ENCODE measurements at regions not wholly inside any gene's neighbourhood (a gene's known extent, or its start where the extent isn't known, plus 50 kb on each side); places are given as distances from the start of the nearest gene placed in this dataset.

DNA sequence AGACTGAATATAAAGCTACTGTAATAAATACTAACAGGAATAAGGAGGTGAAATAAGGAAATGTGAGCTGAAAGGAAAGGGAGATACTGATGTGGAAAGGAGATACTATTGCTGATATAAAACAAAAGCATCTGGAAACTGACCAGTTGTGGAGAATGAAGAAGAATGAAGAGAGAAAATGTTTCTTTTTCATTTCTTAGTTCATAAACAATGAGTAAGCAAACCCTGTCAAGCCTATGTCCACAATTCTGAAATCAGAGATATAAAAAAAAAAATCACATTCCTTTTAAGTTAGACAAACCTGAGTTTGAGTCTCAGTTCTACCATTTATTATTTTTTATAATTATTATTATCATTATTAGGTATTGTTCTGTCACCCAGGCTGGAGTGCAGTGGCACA lies 121.6 kb upstream of the GJE1 start:
- H3K4me3 ChIP-seq (ENCODE audit: low read depth, low read length) = no peak overlapping the region
- no peak for DNase-seq (ENCODE audit: low read depth)
- TF ChIP-seq POLR2A (IDR thresholded peaks at IDR 0.05; ENCODE audit: extremely low read depth, insufficient read length) = no peak
- no peak for TF ChIP-seq CTCF (IDR thresholded peaks at IDR 0.05; ENCODE audit: low read depth, low read length)
- no peak for TF ChIP-seq MYC (IDR thresholded peaks at IDR 0.05; ENCODE audit: low read depth, low read length)
- no peak for TF ChIP-seq MAX (IDR thresholded peaks at IDR 0.05; ENCODE audit: low read depth, low read length)

- no peak for TF ChIP-seq CTCF (IDR thresholded peaks at IDR 0.05; ENCODE audit: low read depth, low read length)
- TF ChIP-seq MYC (IDR thresholded peaks at IDR 0.05; ENCODE audit: low read depth, low read length) = no peak
- TF ChIP-seq POLR2A (IDR thresholded peaks at IDR 0.05; ENCODE audit: extremely low read depth, insufficient read length) = no peak
- no peak for TF ChIP-seq MAX (IDR thresholded peaks at IDR 0.05; ENCODE audit: low read depth, low read length)
- DNase-seq (ENCODE audit: low read depth) = no peak
- no peak overlapping the region for H3K4me3 ChIP-seq (ENCODE audit: low read depth, low read length)
These were observed 123.1 kb upstream of the GJE1 start for GRCh38 chr6:142009647-142010046.

DNA sequence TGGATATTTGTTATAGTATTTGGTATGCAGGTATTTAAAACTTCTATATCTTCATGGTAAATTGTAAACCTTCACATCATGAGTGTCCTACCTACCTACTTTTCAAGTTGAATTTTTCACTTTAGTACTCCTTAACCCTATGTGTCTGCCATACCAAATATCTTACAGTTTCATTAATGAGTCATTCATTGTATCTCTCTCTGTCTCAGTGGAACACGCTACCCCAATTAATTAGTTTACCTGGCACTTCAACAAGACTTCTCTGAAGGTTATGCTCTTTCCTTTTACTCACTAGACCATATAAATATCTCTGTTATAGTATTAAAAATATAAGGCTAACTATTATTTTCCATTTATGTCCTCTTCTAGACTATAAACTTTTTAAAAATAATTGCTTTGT lies 123.9 kb upstream of the GJE1 start:
- no peak for DNase-seq (ENCODE audit: low read depth)
- TF ChIP-seq CTCF (IDR thresholded peaks at IDR 0.05; ENCODE audit: low read depth, low read length) = no peak
- TF ChIP-seq MYC (IDR thresholded peaks at IDR 0.05; ENCODE audit: low read depth, low read length) = no peak
- no peak for TF ChIP-seq POLR2A (IDR thresholded peaks at IDR 0.05; ENCODE audit: extremely low read depth, insufficient read length)
- TF ChIP-seq MAX (IDR thresholded peaks at IDR 0.05; ENCODE audit: low read depth, low read length) = no peak

GRCh38 chr6:142008016-142008735 lies 124.5 kb upstream of the GJE1 start:
- no peak for DNase-seq (ENCODE audit: low read depth)
- TF ChIP-seq MAX (IDR thresholded peaks at IDR 0.05; ENCODE audit: low read depth, low read length) = no peak
- TF ChIP-seq CTCF (IDR thresholded peaks at IDR 0.05; ENCODE audit: low read depth, low read length) = no peak
- no peak for TF ChIP-seq POLR2A (IDR thresholded peaks at IDR 0.05; ENCODE audit: extremely low read depth, insufficient read length)
- no peak for TF ChIP-seq MYC (IDR thresholded peaks at IDR 0.05; ENCODE audit: low read depth, low read length)
- H3K4me3 ChIP-seq (ENCODE audit: low read depth, low read length) = no peak overlapping the region

More for the DNA sequence above, 123.9 kb upstream of the GJE1 start:
- H3K4me3 ChIP-seq (ENCODE audit: low read depth, low read length) = no peak overlapping the region

- no peak overlapping the region for H3K4me3 ChIP-seq (ENCODE audit: low read depth, low read length)
- TF ChIP-seq CTCF (IDR thresholded peaks at IDR 0.05; ENCODE audit: low read depth, low read length) = no peak
- no peak for TF ChIP-seq MAX (IDR thresholded peaks at IDR 0.05; ENCODE audit: low read depth, low read length)
- no peak for TF ChIP-seq POLR2A (IDR thresholded peaks at IDR 0.05; ENCODE audit: extremely low read depth, insufficient read length)
- no peak for TF ChIP-seq MYC (IDR thresholded peaks at IDR 0.05; ENCODE audit: low read depth, low read length)
- no peak for DNase-seq (ENCODE audit: low read depth)
These were observed 127.7 kb upstream of the GJE1 start for GRCh38 chr6:142005021-142005420.
